ENCODE measurements at regions not wholly inside any gene's neighbourhood (a gene's known extent, or its start where the extent isn't known, plus 50 kb on each side); places are given as distances from the start of the nearest gene placed in this dataset.

DNA sequence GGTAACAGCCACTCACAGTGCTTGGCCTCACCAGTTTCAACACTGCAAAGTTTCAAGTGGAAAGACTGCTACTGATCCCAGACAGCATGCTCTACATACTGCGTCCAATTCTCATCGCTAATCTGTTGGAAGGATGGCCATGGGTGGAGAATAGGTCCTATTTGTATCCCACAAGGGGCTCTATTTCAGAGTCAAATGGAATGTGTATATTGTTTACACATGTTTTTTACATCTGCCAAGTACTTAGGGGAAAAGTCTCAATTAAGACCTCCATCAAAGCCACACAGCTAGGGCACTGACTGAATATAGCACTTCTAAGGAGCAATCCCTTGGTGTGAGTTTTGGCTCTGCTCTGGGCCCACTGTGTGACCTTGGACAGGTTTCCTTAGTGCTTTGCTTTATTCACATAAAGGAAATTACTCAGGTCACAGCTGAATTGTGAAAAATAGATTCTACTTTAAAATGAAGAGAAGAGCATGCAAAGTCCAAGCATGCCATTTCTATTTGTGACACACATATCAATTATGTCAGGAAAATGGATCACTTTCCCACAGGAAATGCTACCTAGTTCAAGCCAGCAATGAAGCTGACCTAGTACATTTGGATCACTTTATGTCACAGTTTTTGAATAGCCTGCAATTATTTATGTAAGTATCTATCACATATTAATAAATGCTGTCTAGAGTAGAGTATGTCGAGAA is 112.9 kb upstream of the STK17B start:
- 43 to 58% methylated on average over 3 of the region's 3 CpGs for WGBS, 2 donors
- DNase-seq (ENCODE audit: low spot score in 2 of 2): no peak
- no peak overlapping the region for H3K4me3 ChIP-seq (ENCODE audit: low read depth, poor library complexity, severe bottlenecking)
- TF ChIP-seq CTCF (IDR thresholded peaks at IDR 0.05): no peak
- no peak for TF ChIP-seq POLR2A (IDR thresholded peaks at IDR 0.05)
- intact Hi-C loops (cut with DNase I; ENCODE audit: low total_unique reads): no loop called here

DNA sequence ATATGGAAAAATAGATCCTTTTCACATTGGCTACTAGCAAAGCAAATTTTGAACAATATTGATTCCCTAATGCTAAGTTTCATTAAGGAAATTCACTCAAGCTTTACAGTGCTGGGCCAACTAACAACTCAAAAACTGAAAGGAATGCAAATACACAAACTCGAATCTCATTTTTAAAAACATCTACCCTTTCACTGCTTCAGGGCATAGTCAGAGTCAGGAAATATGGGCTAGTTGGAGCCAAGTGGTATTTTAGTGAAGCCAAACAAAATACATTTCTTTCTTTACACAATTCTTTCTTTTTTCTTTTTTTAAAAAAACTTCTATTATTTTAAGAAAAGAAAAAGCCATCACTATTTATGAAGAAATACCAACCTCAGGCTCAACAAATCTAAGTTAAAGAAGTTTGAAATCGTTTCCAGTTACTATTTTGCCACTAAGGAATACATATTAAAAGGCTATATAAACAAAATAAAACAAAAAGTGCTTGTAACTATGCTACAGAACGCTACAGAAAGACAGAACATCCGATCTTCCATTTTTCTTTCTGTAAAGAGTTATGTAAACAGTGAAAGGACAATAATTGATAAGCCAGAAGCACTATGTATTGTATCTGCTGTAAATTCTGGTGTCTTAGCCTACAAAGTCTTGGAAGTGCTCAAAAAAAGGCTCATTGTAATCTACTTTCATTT is 113.6 kb upstream of the STK17B start:
- no peak for TF ChIP-seq CTCF (IDR thresholded peaks at IDR 0.05)
- TF ChIP-seq POLR2A (IDR thresholded peaks at IDR 0.05): no peak
- no peak for DNase-seq (ENCODE audit: low spot score in 2 of 2)
- WGBS, 2 donors: 46 to 47% methylated on average over 4 of the region's 4 CpGs
- no peak overlapping the region for H3K4me3 ChIP-seq (ENCODE audit: low read depth, poor library complexity, severe bottlenecking)
- intact Hi-C loops (cut with DNase I; ENCODE audit: low total_unique reads): no loop called here

GRCh38 chr2:196286821-196287220 is 115.4 kb upstream of the STK17B start:
- intact Hi-C loops (cut with DNase I; ENCODE audit: low total_unique reads): no loop called here
- no peak overlapping the region for H3K4me3 ChIP-seq (ENCODE audit: low read depth, poor library complexity, severe bottlenecking)
- TF ChIP-seq CTCF (IDR thresholded peaks at IDR 0.05) (no peak), POLR2A (IDR thresholded peaks at IDR 0.05) (no peak)
- no peak for DNase-seq (ENCODE audit: low spot score in 2 of 2)

DNA sequence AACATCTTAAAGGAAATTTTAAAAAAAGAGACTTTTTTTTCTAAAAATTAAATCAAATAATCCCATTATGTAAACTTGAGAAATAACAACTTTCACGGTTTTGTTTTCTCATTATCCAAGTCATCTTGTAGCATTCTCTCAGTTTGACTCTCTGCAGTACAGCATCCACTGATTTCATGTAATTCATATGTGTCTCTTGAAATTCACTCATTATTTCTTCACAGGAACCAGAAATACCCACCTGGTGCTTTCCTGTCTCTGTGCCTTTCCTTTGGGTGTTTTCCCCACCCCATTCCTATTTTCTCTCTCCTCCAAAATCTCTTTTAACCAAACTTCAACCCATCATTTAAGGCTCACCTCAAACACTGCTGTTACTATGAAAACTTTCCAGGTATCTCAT is 116.1 kb upstream of the STK17B start:
- intact Hi-C loops (cut with DNase I; ENCODE audit: low total_unique reads): no loop called here
- 83 to 95% methylated on average over 1 of the region's 1 CpG for WGBS, 2 donors
- no peak for DNase-seq (ENCODE audit: low spot score in 2 of 2)
- no peak overlapping the region for H3K4me3 ChIP-seq (ENCODE audit: low read depth, poor library complexity, severe bottlenecking)
- TF ChIP-seq CTCF (IDR thresholded peaks at IDR 0.05) (no peak), POLR2A (IDR thresholded peaks at IDR 0.05) (no peak)

DNA sequence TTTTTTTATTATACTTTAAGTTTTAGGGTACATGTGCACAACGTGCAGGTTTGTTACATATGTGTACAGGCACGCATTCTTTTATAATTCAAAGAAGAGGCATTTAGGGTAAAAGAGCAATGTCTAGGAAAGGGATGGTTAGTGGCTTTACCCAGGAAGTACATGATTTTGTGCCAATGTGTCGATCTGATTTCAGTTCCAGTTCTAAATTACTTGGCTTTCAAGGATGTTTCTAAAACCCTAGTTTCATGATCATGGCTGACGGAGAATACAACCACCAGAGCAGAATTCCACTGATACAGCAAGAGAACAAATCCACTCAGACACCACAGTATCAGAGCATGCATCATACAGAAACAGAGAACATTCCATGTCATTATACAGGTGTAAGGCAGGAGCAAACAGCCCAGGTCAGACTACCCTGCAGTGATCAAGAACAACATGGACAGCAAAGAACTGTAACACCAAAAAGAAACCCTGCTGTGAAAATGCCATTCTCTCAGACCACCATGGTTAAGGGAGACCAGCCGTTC is 116.7 kb upstream of the STK17B start:
- DNase-seq (ENCODE audit: low spot score in 2 of 2): no peak
- no peak overlapping the region for H3K4me3 ChIP-seq (ENCODE audit: low read depth, poor library complexity, severe bottlenecking)
- TF ChIP-seq CTCF (IDR thresholded peaks at IDR 0.05) (no peak), POLR2A (IDR thresholded peaks at IDR 0.05) (no peak)
- WGBS, 2 donors: 56 to 68% methylated on average over 5 of the region's 5 CpGs
- intact Hi-C loops (cut with DNase I; ENCODE audit: low total_unique reads): no loop called here

Measured in lower leg skin (tissue), 4 donors.